PC-9 (cell line): ENCODE measurements at regions not wholly inside any gene's neighbourhood (a gene's known extent, or its start where the extent isn't known, plus 50 kb on each side); places are given as distances from the start of the nearest gene placed in this dataset.
A peak's percentile ranks its signal among the peaks of the same experiment; 100 is the strongest.

Source experiments
- BruUV-seq: library from RNA; stranded (reverse); fragments of 400-500 nt; replicated peaks from 2 replicates; lab custom pipeline; 2021; lab: Mats Ljungman, UMichigan
- CTCF ChIA-PET: fragments of 300-600 bp; sonication (Branson Sonifier 250); formaldehyde crosslinking; loops from one replicate; lab custom pipeline; 2022; ENCODE audit warnings: antibody characterized with exemption; lab: Charles Lee
- POLR2A ChIA-PET: fragments of 300-600 bp; sonication (Branson Sonifier 250); formaldehyde crosslinking; loops from one replicate; lab custom pipeline; 2022; ENCODE audit warnings: antibody characterized with exemption; ENCODE audit not compliant: unreplicated experiment; lab: Charles Lee
- DNase-seq, 2 experiments: peaks; one replicate each; pipeline versions ENCODE4 v3.0.0 to v3.0.0-alpha.2; 2015 to 2022; ENCODE audit warnings: mixed read lengths in 1 of 2
- H2AFZ ChIP-seq: fragments of 200-600 bp; sonication (generic); 2 replicates; pipeline ENCODE4 v1.8.1; 2017; ENCODE audit warnings: antibody characterized with exemption
- H3F3A ChIP-seq: fragments of 200-600 bp; sonication (generic); 2 replicates; pipeline ENCODE4 v1.8.1; 2017; ENCODE audit warnings: antibody characterized with exemption, mild to moderate bottlenecking, low read depth; ENCODE audit not compliant: insufficient read depth
- H3K27ac ChIP-seq: fragments of 200-600 bp; sonication (generic); 2 replicates; pipeline ENCODE4 v1.6.1; 2016; ENCODE audit warnings: mixed run types
- H3K27me3 ChIP-seq: fragments of 200-600 bp; sonication (generic); 2 replicates; pipeline ENCODE4 v1.6.1; 2016; ENCODE audit warnings: low read depth, mixed run types; ENCODE audit not compliant: insufficient read depth
- H3K36me3 ChIP-seq: fragments of 200-600 bp; sonication (generic); 2 replicates; pipeline ENCODE4 v1.6.1; 2016; ENCODE audit warnings: low read depth, mixed run types
- H3K4me1 ChIP-seq: fragments of 200-600 bp; sonication (generic); replicated peaks from 2 replicates; pipeline ENCODE4 v1.6.1; 2016; ENCODE audit warnings: mixed run types; ENCODE audit not compliant: insufficient read depth
- H3K4me2 ChIP-seq: fragments of 200-600 bp; sonication (generic); 2 replicates; pipeline ENCODE4 v1.6.1; 2017; ENCODE audit warnings: mixed run types
- H3K4me3 ChIP-seq: fragments of 200-600 bp; sonication (generic); 2 replicates; pipeline ENCODE4 v1.6.1; 2016; ENCODE audit warnings: mixed run types
- H3K79me2 ChIP-seq: fragments of 200-600 bp; sonication (generic); 2 replicates; pipeline ENCODE4 v1.6.1; 2017; ENCODE audit warnings: low read depth, mixed run types
- H3K9me2 ChIP-seq: fragments of 200-600 bp; sonication (generic); 2 replicates; pipeline ENCODE4 v1.8.1; 2017; ENCODE audit warnings: mild to moderate bottlenecking; ENCODE audit not compliant: insufficient read depth
- H3K9me3 ChIP-seq: fragments of 200-600 bp; sonication (generic); 2 replicates; pipeline ENCODE4 v1.8.1; 2016; ENCODE audit warnings: low read depth; ENCODE audit not compliant: insufficient read depth
- H4K20me1 ChIP-seq: fragments of 200-600 bp; sonication (generic); 2 replicates; pipeline ENCODE4 v1.8.1; 2017; ENCODE audit not compliant: insufficient read depth
- EZH2 ChIP-seq: fragments of 200-600 bp; sonication (generic); IDR thresholded peaks from 2 replicates; pipeline ENCODE4 v1.8.0; 2017; ENCODE audit warnings: antibody characterized with exemption, low read depth
- intact Hi-C: fragments of 100-400 bp; cut with micrococcal nuclease; formaldehyde crosslinking; loops from one replicate; pipeline ENCODE4 v1.10.0; 2022; ENCODE audit not compliant: unreplicated experiment
- TF ChIP-seq, protein P1 (sequence below): fragments of 200-600 bp; sonication (generic); conservative IDR thresholded peaks from 2 replicates; pipeline ENCODE4 v1.6.1; 2017; ENCODE audit warnings: mixed run types, antibody characterized with exemption, mild to moderate bottlenecking, moderate library complexity

DNA sequence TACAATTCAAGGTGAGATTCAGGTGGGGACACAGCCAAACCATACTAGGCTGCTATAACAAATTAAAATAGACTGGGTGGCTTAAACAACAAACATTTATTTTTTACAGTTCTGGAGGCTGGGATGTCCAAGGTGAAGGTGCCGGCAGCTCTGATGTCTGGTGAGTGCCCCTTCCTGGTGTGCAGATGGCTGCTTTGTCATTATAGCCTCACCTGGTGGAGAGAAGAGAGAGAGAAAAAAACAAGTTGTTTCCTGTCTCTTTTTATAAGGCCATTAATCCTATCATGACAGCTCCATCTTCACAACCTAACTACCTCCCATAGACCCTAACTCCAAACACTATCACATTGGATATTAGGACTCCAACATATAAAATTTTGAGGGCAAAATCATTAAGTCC lies 279.7 kb downstream of the ZIC1 start:
- no peaks in the 10 kb centered on the region for H3K9me3 ChIP-seq
- CTCF ChIA-PET: no interaction called here
- no peak overlapping the region for H3K4me2 ChIP-seq
- H3K36me3 ChIP-seq: no peaks in the 10 kb centered on the region
- H3K79me2 ChIP-seq: no peaks in the 10 kb centered on the region
- H3K9me2 ChIP-seq: no peaks in the 10 kb centered on the region
- H3K4me1 ChIP-seq: no peaks in the 10 kb centered on the region
- no peaks in the 10 kb centered on the region for H3K27me3 ChIP-seq
- DNase-seq: no peak
- POLR2A ChIA-PET: no interaction called here
- no peak overlapping the region for H3K27ac ChIP-seq
- H4K20me1 ChIP-seq: no peaks in the 10 kb centered on the region
- H3K4me3 ChIP-seq: no peak overlapping the region
- H2AFZ ChIP-seq: no peak overlapping the region
- intact Hi-C loops: no loop called here
- BruUV-seq: no TSS peak
- TF ChIP-seq, protein P1, sequence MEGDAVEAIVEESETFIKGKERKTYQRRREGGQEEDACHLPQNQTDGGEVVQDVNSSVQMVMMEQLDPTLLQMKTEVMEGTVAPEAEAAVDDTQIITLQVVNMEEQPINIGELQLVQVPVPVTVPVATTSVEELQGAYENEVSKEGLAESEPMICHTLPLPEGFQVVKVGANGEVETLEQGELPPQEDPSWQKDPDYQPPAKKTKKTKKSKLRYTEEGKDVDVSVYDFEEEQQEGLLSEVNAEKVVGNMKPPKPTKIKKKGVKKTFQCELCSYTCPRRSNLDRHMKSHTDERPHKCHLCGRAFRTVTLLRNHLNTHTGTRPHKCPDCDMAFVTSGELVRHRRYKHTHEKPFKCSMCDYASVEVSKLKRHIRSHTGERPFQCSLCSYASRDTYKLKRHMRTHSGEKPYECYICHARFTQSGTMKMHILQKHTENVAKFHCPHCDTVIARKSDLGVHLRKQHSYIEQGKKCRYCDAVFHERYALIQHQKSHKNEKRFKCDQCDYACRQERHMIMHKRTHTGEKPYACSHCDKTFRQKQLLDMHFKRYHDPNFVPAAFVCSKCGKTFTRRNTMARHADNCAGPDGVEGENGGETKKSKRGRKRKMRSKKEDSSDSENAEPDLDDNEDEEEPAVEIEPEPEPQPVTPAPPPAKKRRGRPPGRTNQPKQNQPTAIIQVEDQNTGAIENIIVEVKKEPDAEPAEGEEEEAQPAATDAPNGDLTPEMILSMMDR: no peak
- no peaks in the 10 kb centered on the region for H3F3A ChIP-seq

- H3K27me3 ChIP-seq: no peaks in the 10 kb centered on the region
- H3K9me3 ChIP-seq: no peaks in the 10 kb centered on the region; the same call in 1 of the 2 replicates
- peak overlapping the region; percentile 31 for H3K27ac ChIP-seq
- H4K20me1 ChIP-seq: no peaks in the 10 kb centered on the region
- intact Hi-C loops: no loop called here
- CTCF ChIA-PET: no interaction called here
- H3K36me3 ChIP-seq: no peaks in the 10 kb centered on the region
- POLR2A ChIA-PET: no interaction called here
- DNase-seq: peak in 1 of 2 experiments; percentile 80
- peaks cover 22% of the 10 kb centered on the region for H3K4me1 ChIP-seq
- no TSS peak for BruUV-seq
- no peak overlapping the region for H3K4me3 ChIP-seq
- TF ChIP-seq, protein P1: no peak
- no peak for TF ChIP-seq EZH2
- peak overlapping the region; percentile 46 for H3K4me2 ChIP-seq
- H2AFZ ChIP-seq: no peak overlapping the region
- H3K79me2 ChIP-seq: no peaks in the 10 kb centered on the region
- no peaks in the 10 kb centered on the region for H3K9me2 ChIP-seq
- no peaks in the 10 kb centered on the region for H3F3A ChIP-seq
These were observed 290.1 kb downstream of the ZIC1 start for GRCh38 chr3:147699175-147699838.

GRCh38 chr3:147701195-147701594 lies 292.0 kb downstream of the ZIC1 start:
- Histone ChIP-seq H3K9me2 (no peaks in the 10 kb centered on the region), H3K27ac (no peak overlapping the region), H2AFZ (no peak overlapping the region), H3K36me3 (no peaks in the 10 kb centered on the region), H3K9me3 (no peaks in the 10 kb centered on the region; the same call in 1 of the 2 replicates), H3F3A (no peaks in the 10 kb centered on the region), H4K20me1 (no peaks in the 10 kb centered on the region), H3K4me3 (no peak overlapping the region), H3K4me2 (no peak overlapping the region), H3K4me1 (peaks cover 22% of the 10 kb centered on the region), H3K27me3 (no peaks in the 10 kb centered on the region), H3K79me2 (no peaks in the 10 kb centered on the region)
- no peak for TF ChIP-seq EZH2
- TF ChIP-seq, protein P1: no peak
- intact Hi-C loops: no loop called here
- no TSS peak for BruUV-seq
- POLR2A ChIA-PET: no interaction called here
- CTCF ChIA-PET: no interaction called here
- no peak for DNase-seq
